GM23338 (cell line): ENCODE measurements at regions not wholly inside any gene's neighbourhood (a gene's known extent, or its start where the extent isn't known, plus 50 kb on each side); places are given as distances from the start of the nearest gene placed in this dataset.

Source experiments
- ATAC-seq: fragments of 200-7000 bp; cut with Tn5 transposase; 3 replicates; pipeline ENCODE4 v1.9.1; 2020
- DNase-seq: peaks from one replicate; pipeline ENCODE4 v3.0.0-alpha.2; 2015; ENCODE audit warnings: low spot score
- H2AFZ ChIP-seq: fragments of 200-600 bp; sonication (generic); 2 replicates; pipeline ENCODE4 v1.8.0; 2016; ENCODE audit warnings: antibody characterized with exemption, mild to moderate bottlenecking, moderate library complexity
- H3F3A ChIP-seq: fragments of 200-600 bp; sonication (generic); replicated peaks from 2 replicates; pipeline ENCODE4 v1.8.0; 2017; ENCODE audit warnings: antibody characterized with exemption, mixed run types, low read depth
- H3K27ac ChIP-seq: fragments of 200-600 bp; sonication (generic); 2 replicates; pipeline ENCODE4 v1.6.1; 2016; ENCODE audit warnings: low read depth
- H3K27me3 ChIP-seq: fragments of 200-600 bp; sonication (generic); 2 replicates; pipeline ENCODE4 v1.8.0; 2016; ENCODE audit warnings: mild to moderate bottlenecking, mixed run types, moderate library complexity; ENCODE audit not compliant: insufficient read depth
- H3K36me3 ChIP-seq: fragments of 200-600 bp; sonication (generic); 2 replicates; pipeline ENCODE4 v1.8.0; 2016; ENCODE audit warnings: mild to moderate bottlenecking; ENCODE audit not compliant: insufficient read depth
- H3K4me1 ChIP-seq: fragments of 200-600 bp; sonication (generic); 2 replicates; pipeline ENCODE4 v1.8.0; 2016; ENCODE audit warnings: mild to moderate bottlenecking, moderate library complexity; ENCODE audit not compliant: insufficient read depth
- H3K4me2 ChIP-seq: fragments of 200-600 bp; sonication (generic); 2 replicates; pipeline ENCODE4 v1.7.1; 2017; ENCODE audit warnings: mixed run types
- H3K4me3 ChIP-seq: fragments of 200-600 bp; sonication (generic); 2 replicates; pipeline ENCODE4 v1.6.1; 2016; ENCODE audit warnings: mixed run types
- H3K79me2 ChIP-seq: fragments of 200-600 bp; sonication (generic); replicated peaks from 2 replicates; pipeline ENCODE4 v1.8.0; 2017; ENCODE audit warnings: mild to moderate bottlenecking; ENCODE audit not compliant: insufficient read depth
- H3K9me2 ChIP-seq: fragments of 200-600 bp; sonication (generic); 2 replicates; pipeline ENCODE4 v1.8.0; 2017; ENCODE audit not compliant: insufficient read depth
- H4K20me1 ChIP-seq: fragments of 200-600 bp; sonication (generic); replicated peaks from 2 replicates; pipeline ENCODE4 v1.8.0; 2017; ENCODE audit warnings: mild to moderate bottlenecking; ENCODE audit not compliant: insufficient read depth
- H3K27ac Mint-ChIP-seq: 2 replicates; pipeline ENCODE4 v1.8.0; 2020; ENCODE audit warnings: inconsistent platforms, mild to moderate bottlenecking, moderate library complexity, mixed read lengths
- H3K27me3 Mint-ChIP-seq: 3 replicates; pipeline ENCODE4 v1.8.0; 2022; ENCODE audit warnings: low read depth, mild to moderate bottlenecking, moderate library complexity, mixed read lengths, inconsistent platforms; ENCODE audit not compliant: insufficient read depth, poor library complexity
- H3K36me3 Mint-ChIP-seq: 3 replicates; pipeline ENCODE4 v1.8.0; 2021; ENCODE audit warnings: low read depth, mild to moderate bottlenecking, inconsistent platforms, moderate library complexity, mixed read lengths
- H3K4me1 Mint-ChIP-seq: 3 replicates; pipeline ENCODE4 v1.8.0; 2020; ENCODE audit warnings: mild to moderate bottlenecking, inconsistent platforms, mixed read lengths
- H3K4me3 Mint-ChIP-seq: 3 replicates; pipeline ENCODE4 v1.8.0; 2021; ENCODE audit warnings: moderate library complexity, mild to moderate bottlenecking, inconsistent platforms, mixed read lengths
- H3K9me3 Mint-ChIP-seq: 3 replicates; pipeline ENCODE4 v1.8.0; 2020; ENCODE audit warnings: moderate library complexity, mild to moderate bottlenecking, inconsistent platforms, mixed read lengths
- CREB1 ChIP-seq: fragments of 250-450 bp; sonication (Bioruptor Pico); IDR thresholded peaks from 2 replicates; pipeline ENCODE4 v1.5.0; 2020; ENCODE audit warnings: low read depth, mild to moderate bottlenecking, moderate library complexity
- EZH2 ChIP-seq: fragments of 200-600 bp; sonication (generic); IDR thresholded peaks from one replicate; pipeline ENCODE4 v1.8.0; 2017; ENCODE audit warnings: antibody characterized with exemption, mild to moderate bottlenecking, low read depth; ENCODE audit not compliant: unreplicated experiment
- NANOG ChIP-seq: IDR thresholded peaks from 2 replicates; pipeline ENCODE4 v1.6.1; 2016; ENCODE audit warnings: antibody characterized with exemption, borderline replicate concordance
- POLR2AphosphoS5 ChIP-seq: IDR thresholded peaks from 2 replicates; pipeline ENCODE4 v1.6.1; 2016; ENCODE audit warnings: antibody characterized with exemption, low read depth
- STAT1 ChIP-seq: IDR thresholded peaks from one replicate; pipeline ENCODE4 v1.6.1; 2016; ENCODE audit warnings: antibody characterized with exemption; ENCODE audit not compliant: unreplicated experiment
- ZNF331 ChIP-seq: fragments of 250-450 bp; sonication (Bioruptor Pico); IDR thresholded peaks from 2 replicates; pipeline ENCODE4 v1.5.0; 2020; ENCODE audit warnings: low read depth, mild to moderate bottlenecking, moderate library complexity
- TF ChIP-seq, protein P1 (sequence below): IDR thresholded peaks from one replicate; pipeline ENCODE4 v1.6.1; 2018; ENCODE audit warnings: antibody characterized with exemption; ENCODE audit not compliant: unreplicated experiment
- TF ChIP-seq, protein P2 (sequence below), 2 experiments: fragments of 200-600 bp in 1 of 2; sonication (generic) in 1 of 2; conservative IDR thresholded peaks; 2 replicates each; pipeline versions ENCODE4 v1.5.1 to v1.6.1; 2016 to 2017; ENCODE audit warnings: antibody characterized with exemption in 2 of 2, low read depth in 2 of 2, mild to moderate bottlenecking in 2 of 2, moderate library complexity in 1 of 2
- TF ChIP-seq, protein P3 (sequence below): IDR thresholded peaks from 2 replicates; pipeline ENCODE4 v1.6.1; 2016; ENCODE audit warnings: antibody characterized with exemption

DNA sequence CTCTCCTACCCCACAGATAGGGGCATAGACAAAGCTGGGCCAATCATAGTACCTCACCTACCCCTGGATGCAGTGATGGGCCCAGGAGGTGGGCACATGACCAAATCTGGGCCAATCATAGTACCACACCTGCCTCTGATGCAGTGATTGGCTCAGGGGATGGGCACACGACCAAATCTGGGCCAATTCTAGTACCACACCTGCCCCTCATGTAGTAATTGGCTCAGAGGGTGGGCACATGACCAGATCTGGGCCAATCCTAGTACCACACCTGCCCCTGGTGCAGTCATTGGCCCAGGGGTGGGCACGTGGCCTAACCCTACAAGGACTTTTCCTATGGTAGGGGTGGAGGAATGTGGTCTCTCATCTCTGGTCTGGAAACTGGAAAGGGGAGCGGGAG lies 56.9 kb upstream of the MEF2A start:
- no peaks in the 10 kb centered on the region for H3F3A ChIP-seq
- TF ChIP-seq ZNF331 (CRISPR knock-in tag) = no peak
- TF ChIP-seq, protein P1, sequence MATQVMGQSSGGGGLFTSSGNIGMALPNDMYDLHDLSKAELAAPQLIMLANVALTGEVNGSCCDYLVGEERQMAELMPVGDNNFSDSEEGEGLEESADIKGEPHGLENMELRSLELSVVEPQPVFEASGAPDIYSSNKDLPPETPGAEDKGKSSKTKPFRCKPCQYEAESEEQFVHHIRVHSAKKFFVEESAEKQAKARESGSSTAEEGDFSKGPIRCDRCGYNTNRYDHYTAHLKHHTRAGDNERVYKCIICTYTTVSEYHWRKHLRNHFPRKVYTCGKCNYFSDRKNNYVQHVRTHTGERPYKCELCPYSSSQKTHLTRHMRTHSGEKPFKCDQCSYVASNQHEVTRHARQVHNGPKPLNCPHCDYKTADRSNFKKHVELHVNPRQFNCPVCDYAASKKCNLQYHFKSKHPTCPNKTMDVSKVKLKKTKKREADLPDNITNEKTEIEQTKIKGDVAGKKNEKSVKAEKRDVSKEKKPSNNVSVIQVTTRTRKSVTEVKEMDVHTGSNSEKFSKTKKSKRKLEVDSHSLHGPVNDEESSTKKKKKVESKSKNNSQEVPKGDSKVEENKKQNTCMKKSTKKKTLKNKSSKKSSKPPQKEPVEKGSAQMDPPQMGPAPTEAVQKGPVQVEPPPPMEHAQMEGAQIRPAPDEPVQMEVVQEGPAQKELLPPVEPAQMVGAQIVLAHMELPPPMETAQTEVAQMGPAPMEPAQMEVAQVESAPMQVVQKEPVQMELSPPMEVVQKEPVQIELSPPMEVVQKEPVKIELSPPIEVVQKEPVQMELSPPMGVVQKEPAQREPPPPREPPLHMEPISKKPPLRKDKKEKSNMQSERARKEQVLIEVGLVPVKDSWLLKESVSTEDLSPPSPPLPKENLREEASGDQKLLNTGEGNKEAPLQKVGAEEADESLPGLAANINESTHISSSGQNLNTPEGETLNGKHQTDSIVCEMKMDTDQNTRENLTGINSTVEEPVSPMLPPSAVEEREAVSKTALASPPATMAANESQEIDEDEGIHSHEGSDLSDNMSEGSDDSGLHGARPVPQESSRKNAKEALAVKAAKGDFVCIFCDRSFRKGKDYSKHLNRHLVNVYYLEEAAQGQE = no peak
- TF ChIP-seq CREB1 (CRISPR knock-in tag) = no peak
- TF ChIP-seq EZH2 = no peak
- TF ChIP-seq STAT1 = no peak
- no peak for TF ChIP-seq POLR2AphosphoS5
- TF ChIP-seq, protein P2, sequence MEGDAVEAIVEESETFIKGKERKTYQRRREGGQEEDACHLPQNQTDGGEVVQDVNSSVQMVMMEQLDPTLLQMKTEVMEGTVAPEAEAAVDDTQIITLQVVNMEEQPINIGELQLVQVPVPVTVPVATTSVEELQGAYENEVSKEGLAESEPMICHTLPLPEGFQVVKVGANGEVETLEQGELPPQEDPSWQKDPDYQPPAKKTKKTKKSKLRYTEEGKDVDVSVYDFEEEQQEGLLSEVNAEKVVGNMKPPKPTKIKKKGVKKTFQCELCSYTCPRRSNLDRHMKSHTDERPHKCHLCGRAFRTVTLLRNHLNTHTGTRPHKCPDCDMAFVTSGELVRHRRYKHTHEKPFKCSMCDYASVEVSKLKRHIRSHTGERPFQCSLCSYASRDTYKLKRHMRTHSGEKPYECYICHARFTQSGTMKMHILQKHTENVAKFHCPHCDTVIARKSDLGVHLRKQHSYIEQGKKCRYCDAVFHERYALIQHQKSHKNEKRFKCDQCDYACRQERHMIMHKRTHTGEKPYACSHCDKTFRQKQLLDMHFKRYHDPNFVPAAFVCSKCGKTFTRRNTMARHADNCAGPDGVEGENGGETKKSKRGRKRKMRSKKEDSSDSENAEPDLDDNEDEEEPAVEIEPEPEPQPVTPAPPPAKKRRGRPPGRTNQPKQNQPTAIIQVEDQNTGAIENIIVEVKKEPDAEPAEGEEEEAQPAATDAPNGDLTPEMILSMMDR (conservative IDR thresholded peaks at IDR 0.05; ENCODE audit: low read depth in 2 of 2) = no peak
- TF ChIP-seq NANOG = no peak
- TF ChIP-seq, protein P3, sequence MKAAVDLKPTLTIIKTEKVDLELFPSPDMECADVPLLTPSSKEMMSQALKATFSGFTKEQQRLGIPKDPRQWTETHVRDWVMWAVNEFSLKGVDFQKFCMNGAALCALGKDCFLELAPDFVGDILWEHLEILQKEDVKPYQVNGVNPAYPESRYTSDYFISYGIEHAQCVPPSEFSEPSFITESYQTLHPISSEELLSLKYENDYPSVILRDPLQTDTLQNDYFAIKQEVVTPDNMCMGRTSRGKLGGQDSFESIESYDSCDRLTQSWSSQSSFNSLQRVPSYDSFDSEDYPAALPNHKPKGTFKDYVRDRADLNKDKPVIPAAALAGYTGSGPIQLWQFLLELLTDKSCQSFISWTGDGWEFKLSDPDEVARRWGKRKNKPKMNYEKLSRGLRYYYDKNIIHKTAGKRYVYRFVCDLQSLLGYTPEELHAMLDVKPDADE = no peak
- peaks cover 3% of the 10 kb centered on the region; the same call in 1 of the 3 replicates for H3K4me1 Mint-ChIP-seq
- H4K20me1 ChIP-seq = no peaks in the 10 kb centered on the region
- no peak overlapping the region for H3K4me2 ChIP-seq
- H3K4me3 Mint-ChIP-seq = no peak overlapping the region
- H3K4me3 ChIP-seq = no peak overlapping the region
- no peak for DNase-seq
- H3K36me3 ChIP-seq = no peaks in the 10 kb centered on the region
- no peak overlapping the region for H2AFZ ChIP-seq
- H3K27me3 ChIP-seq = no peaks in the 10 kb centered on the region
- no peak overlapping the region for H3K27ac ChIP-seq
- peaks cover 4% of the 10 kb centered on the region for H3K27me3 Mint-ChIP-seq
- H3K36me3 Mint-ChIP-seq = no peaks in the 10 kb centered on the region
- no peak for ATAC-seq
- peaks cover 5% of the 10 kb centered on the region; the same call in 1 of the 2 replicates for H3K9me2 ChIP-seq
- no peak overlapping the region for H3K27ac Mint-ChIP-seq
- H3K4me1 ChIP-seq = no peaks in the 10 kb centered on the region
- H3K9me3 Mint-ChIP-seq = no peaks in the 10 kb centered on the region
- no peaks in the 10 kb centered on the region for H3K79me2 ChIP-seq
